Activated CD8-positive, alpha-beta memory T cell treated with anti-CD3 and anti-CD28 coated beads, Interleukin-2, amount 50 U/mL, for 48 hours (primary cell): ENCODE measurements at regions not wholly inside any gene's neighbourhood (a gene's known extent, or its start where the extent isn't known, plus 50 kb on each side); places are given as distances from the start of the nearest gene placed in this dataset.
A peak's percentile ranks its signal among the peaks of the same experiment; 100 is the strongest.
"Not testable (repeated sequence)": the region's sequence is repeated elsewhere in the genome, so short reads cannot be mapped to it uniquely, and the experiment has no call there.

Source experiments
- DNase-seq: peaks from one replicate; pipeline ENCODE4 v3.0.0-alpha.2; 2020

DNA sequence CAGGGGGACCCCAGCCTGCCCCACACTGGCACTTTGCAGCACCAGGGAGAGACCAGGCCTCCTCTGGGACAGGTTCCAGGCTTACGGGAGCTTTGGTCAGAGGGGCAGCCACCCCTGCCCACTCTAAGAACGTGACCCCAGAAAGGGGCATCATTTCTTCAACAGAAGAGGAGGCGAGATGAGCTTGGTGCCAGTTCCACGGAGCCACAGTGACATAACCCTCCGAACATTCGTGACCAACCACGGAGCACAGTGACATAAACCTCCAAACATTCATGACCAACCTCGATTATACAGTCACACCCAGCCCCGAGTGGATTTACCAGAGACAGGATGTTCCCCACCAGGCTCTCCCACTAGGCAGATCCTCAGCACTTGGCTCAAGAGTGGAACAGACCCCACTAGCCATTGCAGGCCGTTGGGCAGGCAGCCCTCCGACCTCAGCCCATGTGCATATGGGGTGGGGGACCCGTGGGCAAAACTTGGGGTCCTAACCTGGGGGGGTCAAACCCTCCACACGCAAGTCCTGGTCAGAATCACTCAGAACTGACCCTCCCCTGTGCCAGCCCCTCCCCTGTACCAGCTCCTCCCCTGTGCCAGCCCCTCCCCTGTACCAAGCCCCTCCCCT, 112.9 kb downstream of the METRNL start:
- DNase-seq: peak; percentile 52

DNA sequence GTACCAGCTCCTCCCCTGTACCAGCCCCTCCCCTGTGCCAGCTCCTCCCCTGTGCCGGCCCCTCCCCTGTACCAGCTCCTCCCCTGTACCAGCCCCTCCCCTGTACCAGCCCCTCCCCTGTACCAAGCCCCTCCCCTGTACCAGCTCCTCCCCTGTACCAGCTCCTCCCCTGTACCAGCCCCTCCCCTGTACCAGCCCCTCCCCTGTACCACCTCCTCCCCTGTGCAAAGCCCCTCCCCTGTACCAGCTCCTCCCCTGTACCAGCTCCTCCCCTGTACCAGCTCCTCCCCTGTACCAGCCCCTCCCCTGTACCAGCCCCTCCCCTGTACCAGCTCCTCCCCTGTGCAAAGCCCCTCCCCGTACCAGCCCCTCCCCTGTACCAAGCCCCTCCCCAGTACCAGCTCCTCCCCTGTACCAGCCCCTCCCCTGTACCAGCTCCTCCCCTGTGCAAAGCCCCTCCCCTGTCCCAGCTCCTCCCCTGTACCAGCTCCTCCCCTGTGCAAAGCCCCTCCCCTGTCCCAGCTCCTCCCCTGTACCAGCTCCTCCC, 113.5 kb downstream of the METRNL start:
- DNase-seq: not testable (repeated sequence)

DNA sequence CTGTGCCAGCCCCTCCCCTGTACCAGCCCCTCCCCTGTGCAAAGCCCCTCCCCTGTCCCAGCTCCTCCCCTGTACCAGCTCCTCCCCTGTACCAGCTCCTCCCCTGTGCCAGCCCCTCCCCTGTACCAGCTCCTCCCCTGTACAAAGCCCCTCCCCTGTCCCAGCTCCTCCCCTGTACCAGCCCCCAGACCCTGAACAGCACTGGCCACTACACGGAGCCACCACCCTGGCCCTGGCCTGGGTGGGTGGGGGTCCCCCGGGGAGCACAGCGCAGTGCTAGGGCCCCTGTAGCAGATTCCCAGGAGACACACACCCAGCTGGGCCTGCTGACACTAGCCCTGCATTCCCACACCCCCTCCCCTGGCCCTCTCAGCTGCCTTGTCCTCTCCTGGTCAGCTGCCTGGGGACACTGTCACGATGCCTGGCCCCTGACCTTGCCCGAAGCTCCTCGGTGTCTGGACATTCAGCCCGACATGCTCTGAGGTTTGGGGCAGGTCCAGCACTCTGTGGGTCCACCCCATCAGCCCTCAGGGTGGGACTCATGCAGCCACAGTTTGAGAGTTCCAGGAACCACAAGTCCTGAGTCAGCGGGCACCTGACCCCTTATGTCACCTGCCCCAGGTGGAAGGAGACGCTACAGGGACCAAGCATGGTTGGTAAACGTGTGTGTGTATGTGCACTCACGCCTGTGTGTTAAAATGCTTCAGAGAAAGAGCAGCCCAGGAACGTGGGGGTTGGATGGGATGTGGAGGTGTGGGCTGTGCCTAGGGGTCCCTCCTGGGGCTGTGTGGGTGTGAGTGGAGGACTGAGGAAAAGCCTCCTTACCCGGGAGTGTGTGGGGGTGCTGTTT, 114.2 kb downstream of the METRNL start:
- DNase-seq: peak; percentile 66

DNA sequence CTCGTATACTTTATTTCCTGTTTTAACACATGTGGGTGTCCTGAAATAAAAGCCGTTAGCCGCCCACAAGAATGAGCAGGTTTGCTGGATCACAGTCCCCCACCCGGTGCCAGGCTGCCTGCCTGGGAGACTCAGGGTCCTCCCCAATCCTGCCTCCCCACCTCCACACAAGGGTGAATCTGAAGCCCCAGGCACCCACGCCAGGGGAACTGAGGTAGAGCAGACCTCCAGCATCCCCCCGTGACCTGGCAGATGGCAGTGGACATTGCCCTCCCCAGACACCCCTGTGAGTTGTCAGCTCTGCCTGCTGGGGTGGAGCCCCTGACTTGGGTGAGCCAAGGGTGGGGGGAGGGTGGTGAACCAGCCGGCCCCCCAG, 114.8 kb downstream of the METRNL start:
- no peak for DNase-seq

DNA sequence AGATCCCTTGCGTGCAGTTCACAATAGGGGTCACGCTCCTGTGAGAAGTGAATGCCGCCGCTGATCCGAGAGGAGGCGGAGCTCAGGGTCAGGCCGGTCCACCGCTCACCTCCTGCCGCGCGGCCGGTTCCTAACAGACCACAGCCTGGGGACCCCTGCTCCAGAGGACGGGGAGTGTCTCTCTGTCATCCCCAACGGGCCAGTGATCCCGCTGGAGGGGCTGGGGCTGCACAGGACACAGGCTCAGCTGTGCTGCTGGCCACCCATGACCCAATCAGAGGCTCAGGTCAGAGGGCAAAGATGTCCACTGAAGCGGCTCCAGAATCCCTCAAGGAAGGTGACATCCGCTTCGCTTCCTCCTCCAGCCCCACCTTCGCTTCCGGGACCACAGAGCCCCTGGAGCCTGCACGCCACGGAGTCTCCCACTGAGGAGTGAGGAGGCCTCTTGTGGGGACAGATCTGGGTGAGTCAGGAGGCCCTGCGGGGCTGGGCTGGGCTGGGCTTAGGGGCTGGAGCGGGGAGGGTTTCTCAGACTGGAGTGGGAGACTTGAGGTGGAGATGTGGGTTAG, 115.4 kb downstream of the METRNL start:
- no peak for DNase-seq

DNA sequence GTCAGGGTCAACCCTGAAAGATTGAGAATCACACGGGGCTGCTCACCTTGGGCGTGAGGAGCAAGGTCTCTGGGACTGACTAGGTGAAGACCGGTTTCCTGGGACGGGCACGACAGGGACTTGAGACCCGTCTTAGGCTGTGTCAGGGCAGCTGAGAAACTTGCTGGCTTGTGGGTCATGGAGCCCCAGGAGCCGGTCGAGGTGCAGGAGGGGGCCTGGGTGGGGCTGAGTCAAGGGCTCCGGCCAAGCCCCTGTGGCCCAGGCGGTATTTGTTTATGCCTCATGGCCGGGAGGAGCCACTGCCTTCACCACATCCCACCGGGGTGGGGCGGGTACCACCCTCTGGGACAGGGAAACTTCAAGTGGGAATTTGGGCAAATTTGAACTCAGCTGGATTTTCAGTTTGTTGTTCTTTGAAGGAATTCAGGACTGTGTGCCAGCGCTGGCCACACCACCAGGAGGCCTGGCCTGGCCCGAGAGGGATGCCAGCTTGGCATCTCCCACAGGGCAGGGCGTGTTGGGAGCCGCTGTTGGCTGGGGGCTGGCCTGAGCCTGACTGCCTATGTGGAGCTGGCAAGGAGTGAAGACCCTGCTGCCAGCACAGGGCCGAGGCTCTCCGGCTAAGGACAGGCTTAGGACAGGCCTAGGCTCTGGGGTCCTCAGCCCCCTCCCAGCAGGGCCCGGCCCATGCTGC, 116.1 kb downstream of the METRNL start:
- no peak for DNase-seq

DNA sequence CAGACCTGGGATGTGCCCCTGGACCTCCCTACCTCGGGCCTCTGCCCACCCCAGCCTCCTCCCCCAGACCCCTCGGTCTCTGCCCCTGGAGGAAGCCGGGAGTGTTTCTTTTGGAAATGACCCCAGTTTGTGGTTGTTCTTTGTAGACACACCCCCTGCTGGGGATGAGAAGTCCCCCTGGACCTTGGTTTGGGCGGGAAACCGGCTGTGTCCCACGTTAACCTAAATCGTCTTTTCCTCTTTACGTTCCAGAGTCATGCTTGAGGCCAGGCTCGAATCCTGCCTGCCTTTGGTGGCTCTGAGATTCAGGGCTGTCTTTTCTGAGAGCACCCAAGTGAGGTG, 116.6 kb downstream of the METRNL start:
- no peak for DNase-seq

DNA sequence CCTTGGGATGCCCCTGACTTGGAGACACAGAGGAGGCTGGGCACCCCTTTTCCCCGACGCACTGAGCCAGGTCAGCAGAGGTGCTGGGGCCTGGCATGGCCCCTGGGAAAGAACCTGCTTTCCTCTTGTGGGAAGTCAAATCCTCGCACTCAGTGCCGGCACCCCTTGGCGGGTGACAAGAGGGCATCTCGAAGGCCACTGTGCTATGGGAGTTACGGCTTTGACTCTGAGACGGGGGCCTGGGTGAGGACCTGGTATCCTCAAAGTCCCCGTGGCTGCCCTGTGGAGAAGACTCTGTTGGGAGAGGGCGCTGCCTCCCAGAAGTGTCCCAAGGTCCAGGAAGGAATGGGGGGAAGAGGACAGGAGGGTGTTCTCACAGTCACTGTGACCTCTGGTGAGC, 117.0 kb downstream of the METRNL start:
- DNase-seq: no peak

DNA sequence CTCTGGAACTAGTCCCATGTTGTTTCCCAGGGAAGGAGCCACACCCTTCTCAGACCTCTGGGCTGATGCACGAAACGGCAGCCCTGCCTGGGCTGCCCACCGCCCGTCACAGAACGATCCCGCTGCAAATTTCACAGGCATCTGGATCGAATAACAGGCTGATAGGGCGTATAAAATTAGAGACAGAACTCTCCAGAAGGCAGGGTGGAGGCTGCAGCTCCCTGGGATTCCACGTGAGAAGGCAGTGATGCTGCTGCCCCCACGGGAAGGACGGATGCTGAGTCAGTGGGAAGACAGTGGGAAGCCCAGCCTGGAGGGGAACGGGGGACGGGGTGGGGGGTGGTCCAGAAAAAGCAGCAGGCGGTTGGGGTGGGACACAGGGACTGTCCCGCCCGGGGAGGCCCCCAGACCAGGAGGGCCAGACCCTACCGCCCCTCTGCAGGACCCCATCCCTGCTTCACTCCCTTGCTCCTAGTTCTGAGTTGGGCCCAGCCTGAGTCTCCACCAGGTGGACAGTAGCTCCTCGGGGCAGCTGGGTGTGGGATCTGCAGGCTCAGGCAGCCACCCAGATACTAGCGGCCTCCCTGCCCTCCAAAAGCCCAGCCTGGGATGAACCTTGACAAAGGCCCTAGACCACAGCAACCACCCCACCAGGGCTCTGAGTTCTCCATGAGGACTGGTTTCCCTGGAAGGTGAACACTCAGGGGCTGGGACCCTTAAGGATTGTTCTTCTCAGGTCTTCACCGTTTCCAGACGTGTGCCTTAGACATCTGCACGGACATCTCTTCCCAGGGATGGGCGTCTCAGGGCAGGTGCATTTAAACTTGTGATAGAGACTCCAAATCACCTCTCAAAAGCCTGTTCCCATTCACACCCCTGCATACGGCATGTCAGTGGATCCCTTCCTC, 117.8 kb downstream of the METRNL start:
- DNase-seq: no peak

DNA sequence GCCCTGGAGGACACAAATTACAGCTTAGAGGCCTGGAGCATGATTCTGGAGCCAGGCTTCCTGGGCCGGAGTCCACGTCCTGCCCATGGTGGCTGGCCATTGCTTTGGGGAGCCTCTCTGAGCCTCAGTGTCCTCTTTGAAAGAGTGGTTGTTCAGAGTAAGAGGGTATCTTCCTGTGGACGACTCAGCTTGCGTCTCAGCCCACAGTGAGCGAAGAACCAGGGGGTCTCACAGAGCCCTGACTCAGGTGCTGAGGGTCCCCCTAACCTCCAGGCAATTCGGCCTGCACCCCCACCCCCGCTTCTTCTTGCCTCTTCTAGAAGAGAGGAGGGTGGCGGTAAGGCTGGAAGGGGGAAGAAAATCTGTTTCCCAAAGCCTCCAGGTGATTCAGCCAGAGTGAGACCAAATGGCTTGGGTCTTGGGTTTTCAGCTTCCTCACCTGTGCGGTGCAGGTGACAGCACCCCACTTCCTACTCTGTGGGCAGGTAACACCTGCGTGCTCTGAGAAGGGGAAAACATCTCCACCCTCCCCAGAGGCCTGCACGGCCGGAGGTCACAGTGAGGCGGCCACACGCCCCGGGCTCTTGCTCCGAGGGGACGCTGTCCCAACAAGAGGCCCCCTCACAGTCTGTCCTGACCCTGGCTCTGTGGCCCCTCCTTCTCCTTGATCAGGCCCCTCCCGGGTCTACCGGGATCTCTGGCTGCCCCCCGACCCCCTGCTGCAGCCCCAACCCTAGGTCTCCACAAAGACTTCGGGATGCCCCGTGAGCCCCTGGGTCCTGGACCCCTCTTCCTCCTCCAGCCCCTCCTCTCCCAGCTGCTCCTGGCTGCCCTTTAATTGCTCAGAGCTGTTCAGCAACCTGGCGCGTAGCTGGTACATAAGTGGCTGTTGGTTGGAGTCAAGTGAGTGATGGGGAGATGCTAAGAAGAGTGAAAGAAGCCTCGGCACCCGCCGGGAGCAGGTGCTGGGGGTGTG, 119.2 kb downstream of the METRNL start:
- DNase-seq: no peak

DNA sequence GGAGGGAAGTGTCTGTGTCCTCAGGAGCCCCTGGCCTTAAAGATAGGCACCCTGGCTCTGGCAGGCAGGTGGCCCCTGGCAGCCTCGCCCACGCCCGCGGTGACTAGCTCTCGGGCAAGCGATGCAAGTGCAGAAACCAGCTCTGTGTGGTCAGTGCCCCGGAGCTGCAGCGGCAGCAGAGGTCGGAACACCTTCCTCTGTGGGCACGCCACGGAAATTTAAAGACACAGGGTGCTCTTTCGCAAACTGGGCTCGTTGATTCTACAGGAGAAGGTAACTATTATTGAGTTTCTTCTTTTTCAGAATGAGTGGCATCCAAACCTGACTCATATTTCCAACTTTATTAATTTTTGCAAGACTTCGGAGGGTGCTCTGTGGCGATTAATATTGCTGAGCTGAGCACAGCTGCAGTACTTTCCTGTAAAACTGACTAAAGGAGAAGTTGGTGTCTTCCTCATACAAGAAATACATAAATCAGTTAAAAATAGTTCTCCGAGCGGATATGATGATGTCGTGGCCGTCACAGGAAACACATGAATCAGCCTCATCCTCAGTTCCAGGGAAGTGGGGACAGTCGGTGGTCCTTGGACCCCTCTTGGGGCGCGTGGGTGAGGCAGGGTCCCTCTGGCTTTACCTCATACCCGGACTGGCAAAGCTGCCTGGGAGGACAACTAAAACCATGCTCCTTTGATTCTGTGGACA, 120.2 kb downstream of the METRNL start:
- peak; percentile 90 for DNase-seq

DNA sequence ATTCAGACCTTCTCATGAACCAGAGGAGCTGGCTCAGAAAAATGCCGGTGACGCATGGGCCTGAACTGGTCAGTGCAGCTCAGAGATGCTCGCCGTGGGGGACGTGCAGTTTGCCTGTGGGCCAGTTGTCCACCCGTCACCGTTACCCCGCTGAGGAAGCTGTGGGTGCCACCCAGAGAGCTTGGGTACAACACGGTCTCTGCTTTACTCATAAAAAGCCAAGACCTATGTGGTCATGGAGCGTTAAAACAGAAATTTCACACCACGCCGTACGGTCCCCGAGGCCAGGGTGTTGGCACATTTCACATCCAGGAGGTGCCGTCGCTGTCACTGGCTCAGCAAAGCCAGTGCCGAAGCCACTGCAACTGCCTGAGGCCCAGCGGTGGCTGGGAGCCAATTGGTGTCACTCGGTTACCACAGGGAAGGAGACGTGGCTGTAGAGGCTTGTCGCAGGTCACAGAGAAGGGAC, 120.9 kb downstream of the METRNL start:
- DNase-seq: peak; percentile 90

DNA sequence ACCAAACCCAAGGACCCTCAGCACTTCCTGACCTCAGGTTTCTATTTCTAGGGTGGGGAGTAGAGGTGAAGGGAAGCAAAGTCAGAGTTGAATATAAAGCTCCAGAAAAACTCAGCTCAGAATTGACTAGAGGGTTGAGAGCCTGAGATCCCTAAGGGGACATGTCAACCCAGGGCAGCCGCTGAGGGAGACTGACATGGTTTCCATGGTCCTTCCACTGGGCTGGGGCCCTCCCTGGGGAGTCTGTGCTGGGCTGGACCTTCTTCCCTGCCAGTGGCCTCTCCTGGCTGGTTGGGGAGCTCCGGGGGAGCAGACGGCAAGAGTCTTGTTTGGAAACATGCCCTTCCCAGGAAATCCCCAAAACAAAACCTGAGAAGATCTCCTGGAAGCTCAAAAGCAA, 121.3 kb downstream of the METRNL start:
- peak; percentile 61 for DNase-seq

DNA sequence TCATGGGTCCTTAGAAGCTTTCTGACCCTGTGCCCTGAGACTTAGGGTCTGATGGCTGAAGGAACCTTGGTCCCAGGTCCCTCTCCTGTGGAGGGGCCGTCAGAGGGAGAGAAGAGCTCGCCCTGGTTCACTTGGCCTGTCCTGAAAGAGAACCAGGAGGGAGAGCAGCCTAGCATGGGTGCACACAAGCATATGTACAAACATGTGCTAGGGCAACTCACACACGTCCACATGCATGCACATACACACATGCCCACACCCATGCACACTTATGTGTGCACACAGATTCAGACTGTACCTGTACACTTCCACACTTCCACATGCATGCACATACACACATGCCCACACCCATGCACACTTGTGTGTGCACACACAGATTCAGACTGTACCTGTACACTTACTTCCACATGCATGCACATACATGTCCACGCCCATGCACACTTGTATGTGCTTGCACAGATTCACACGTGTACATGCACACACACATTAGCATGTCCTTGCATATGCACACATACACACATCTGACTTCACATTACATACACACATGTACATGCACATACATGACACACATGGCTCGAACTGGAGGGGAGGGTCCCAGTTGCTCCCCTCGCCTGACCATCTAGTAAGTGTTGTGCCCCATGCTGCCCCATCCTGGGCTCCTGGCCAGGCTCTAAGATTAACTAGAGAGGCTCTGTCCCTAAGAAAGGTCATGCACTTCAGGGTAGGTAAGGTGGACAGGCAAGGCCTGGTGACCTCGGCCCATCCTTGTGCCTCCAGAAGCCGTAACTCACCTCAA, 122.0 kb downstream of the METRNL start:
- DNase-seq: peak; percentile 58

DNA sequence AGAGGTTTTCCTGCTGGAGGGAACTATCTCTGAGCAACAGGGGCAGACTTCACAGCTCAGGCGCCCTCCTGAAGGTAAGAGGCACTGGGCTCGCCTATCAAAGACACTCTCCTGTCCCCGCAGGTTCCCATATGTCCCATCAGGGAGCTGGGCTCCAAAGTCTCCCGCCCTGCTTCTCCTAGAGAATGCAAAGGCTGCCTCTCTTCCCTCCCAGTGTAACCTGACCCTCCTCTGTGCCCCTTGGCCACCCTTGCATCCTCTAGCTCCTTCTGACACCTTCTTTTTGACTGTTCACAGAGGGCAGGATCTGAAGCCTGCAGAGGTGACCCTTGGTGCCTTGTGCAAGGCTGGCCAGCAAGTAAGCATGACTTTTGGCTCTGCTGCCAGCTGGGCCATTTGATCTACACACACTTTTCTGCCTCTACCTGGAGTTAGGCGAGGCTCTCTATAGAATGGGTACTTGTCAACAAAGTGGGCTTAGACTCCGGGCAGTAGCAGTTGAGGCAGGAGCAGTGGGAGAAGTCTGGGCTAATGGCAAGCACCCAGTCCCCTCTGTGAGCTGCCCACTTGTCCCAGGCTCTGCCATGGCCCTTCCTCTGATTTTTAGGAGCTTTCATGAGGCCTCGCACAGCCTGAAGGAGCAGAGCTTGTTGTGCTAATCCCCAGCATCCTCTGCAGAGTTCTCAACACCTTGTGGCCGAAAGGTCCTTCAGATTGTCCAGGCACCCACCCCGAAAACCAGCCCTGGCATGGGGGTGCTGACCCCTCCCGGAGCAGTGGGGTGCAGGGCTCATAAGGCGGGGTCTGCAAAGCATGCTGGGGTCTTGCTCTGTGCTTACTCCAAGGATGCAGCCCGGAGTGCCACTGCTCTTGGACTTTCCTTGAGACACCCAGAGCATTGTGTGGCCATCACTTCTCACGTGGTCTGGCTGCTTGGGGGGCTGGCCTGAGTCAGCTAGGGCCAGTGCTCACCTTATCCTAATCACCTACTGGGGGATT, 122.9 kb downstream of the METRNL start:
- peak; percentile 52 for DNase-seq

DNA sequence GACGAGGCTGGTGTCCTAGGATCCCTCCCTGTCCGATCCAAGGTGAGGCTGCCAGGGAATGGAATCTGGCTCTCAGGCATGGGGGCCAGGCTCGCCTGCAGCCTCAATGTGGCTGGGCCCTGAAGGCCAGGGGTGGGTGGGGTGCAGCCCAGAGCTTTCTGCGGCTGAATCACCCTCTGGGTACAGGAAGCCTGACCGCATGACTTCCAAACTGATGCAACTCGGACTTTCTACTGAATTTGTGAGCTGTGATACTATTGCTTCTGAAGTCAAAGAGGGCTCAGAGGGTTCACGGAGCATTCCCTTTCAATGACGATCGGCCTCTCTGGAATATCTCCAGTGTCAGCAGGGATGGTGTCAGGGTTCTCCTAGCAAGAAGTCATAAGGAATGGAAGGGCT, 123.7 kb downstream of the METRNL start:
- DNase-seq: no peak

DNA sequence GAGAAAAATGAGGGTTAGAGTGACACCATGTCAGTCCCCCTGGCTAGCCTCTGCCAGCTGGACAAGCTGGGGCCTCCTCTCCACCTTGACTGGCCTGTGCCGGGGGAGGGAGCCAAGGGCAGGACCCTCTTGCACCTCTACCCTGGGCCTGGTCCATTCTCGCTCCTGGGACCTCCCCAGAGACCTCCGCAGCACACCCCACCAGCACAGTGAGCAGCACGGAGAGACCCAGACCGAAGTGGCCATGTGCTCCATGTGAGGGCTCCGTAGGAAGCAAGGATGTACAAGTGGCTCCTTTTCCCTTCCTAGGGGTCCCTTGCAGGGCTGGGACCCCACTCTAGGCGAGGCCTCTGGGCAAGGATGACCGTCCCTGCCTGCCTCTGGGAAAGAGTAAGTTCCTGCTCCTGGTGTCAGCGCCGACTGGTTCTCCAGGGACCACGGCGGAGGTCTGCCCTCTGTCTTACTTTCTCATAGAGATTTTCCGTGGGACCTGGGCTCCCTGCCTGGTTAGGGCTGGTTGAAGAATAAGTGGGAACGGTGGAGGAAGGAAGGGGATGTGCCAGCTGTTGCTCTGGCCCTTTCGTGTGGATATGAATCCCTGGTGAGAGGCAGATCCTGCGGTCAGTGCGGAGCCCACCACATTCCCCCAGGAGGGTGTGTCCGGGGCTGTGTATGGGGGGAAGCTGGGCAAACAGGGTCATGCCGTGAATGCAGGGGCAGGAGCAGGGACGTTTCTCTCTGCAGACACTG, 124.2 kb downstream of the METRNL start:
- peak; percentile 52 for DNase-seq
